ENCODE measurements at regions not wholly inside any gene's neighbourhood (a gene's known extent, or its start where the extent isn't known, plus 50 kb on each side); places are given as distances from the start of the nearest gene placed in this dataset.

DNA sequence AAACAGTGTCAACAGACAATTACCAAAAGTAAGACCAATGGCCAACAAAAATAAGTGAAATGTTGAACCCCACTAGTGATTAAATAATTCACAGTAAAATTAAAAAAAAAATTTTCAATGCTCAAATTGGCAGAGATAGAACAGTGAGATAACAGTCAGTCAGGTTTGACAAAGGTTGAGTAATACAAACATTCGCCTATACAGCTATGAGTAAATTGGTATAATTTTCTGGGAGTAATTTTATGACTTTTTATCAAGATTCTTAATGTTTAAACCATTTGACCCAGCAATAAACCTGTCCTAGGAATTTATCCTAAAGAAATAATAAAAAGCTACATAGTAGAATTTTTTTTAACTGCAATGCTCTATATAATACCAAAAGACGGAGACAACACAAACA is 64.9 kb upstream of the SHH start:
- TF ChIP-seq ELF4 (IDR thresholded peaks at IDR 0.05) = no peak
- no peak for TF ChIP-seq FOXM1 (IDR thresholded peaks at IDR 0.05; ENCODE audit: borderline replicate concordance)
- no peak for TF ChIP-seq TARDBP (IDR thresholded peaks at IDR 0.05)
- no peak for TF ChIP-seq ARNT (IDR thresholded peaks at IDR 0.05)
- TF ChIP-seq CTBP1 (IDR thresholded peaks at IDR 0.05; ENCODE audit: borderline replicate concordance) = no peak
- no peak for TF ChIP-seq SP1 (IDR thresholded peaks at IDR 0.05)
- no peak for TF ChIP-seq FOXK2 (IDR thresholded peaks at IDR 0.05)
- no peak for TF ChIP-seq FOXA1 (IDR thresholded peaks at IDR 0.05)
- TF ChIP-seq ZNF384 (IDR thresholded peaks at IDR 0.05) = no peak
- TF ChIP-seq HDGF (IDR thresholded peaks at IDR 0.05; ENCODE audit: borderline replicate concordance) = no peak
